Mesenchymal stem cell (in vitro differentiated cells and primary cell): ENCODE measurements at regions not wholly inside any gene's neighbourhood (a gene's known extent, or its start where the extent isn't known, plus 50 kb on each side); places are given as distances from the start of the nearest gene placed in this dataset.

Experiments used
- DNase-seq: peaks from one replicate; pipeline ENCODE4 v3.0.0-alpha.2; 2013
- H2AFZ ChIP-seq: one replicate; pipeline ENCODE4 v1.6.1; 2013; ENCODE audit warnings: low read depth, mild to moderate bottlenecking, control low read depth, inconsistent platforms, low read length, moderate library complexity
- H2AK5ac ChIP-seq: 2 replicates; pipeline ENCODE4 v1.6.1; 2013; ENCODE audit warnings: low read length, moderate library complexity, mild to moderate bottlenecking, inconsistent platforms; ENCODE audit not compliant: severe bottlenecking
- H2BK120ac ChIP-seq: one replicate; pipeline ENCODE4 v1.6.1; 2013; ENCODE audit warnings: low read depth, mild to moderate bottlenecking, inconsistent platforms, low read length, moderate library complexity
- H2BK12ac ChIP-seq, 2 experiments: one replicate each; pipeline ENCODE4 v1.6.1; 2013; ENCODE audit warnings: inconsistent platforms in 2 of 2, low read length in 2 of 2, mild to moderate bottlenecking in 2 of 2, moderate library complexity in 2 of 2, control low read depth in 1 of 2
- H2BK15ac ChIP-seq: one replicate; pipeline ENCODE4 v1.6.1; 2013; ENCODE audit warnings: mild to moderate bottlenecking, low read depth, inconsistent platforms; ENCODE audit not compliant: poor library complexity, severe bottlenecking
- H2BK5ac ChIP-seq: 2 replicates; pipeline ENCODE4 v1.6.1; 2013; ENCODE audit warnings: low read depth, mild to moderate bottlenecking, low read length, control low read depth, inconsistent platforms; ENCODE audit not compliant: poor library complexity, severe bottlenecking
- H3K14ac ChIP-seq, 2 experiments: one replicate each; pipeline ENCODE4 v1.6.1; 2013; ENCODE audit warnings: inconsistent platforms in 2 of 2, low read length in 2 of 2, control low read depth in 1 of 2, mild to moderate bottlenecking in 1 of 2, moderate library complexity in 1 of 2
- H3K18ac ChIP-seq, 2 experiments: one replicate each; pipeline ENCODE4 v1.6.1; 2013; ENCODE audit warnings: inconsistent platforms in 2 of 2, low read length in 2 of 2, control low read depth in 1 of 2, low read depth in 1 of 2, mild to moderate bottlenecking in 1 of 2
- H3K23ac ChIP-seq, 2 experiments: one replicate each; pipeline ENCODE4 v1.6.1; 2013; ENCODE audit warnings: inconsistent platforms in 2 of 2, low read length in 2 of 2, mild to moderate bottlenecking in 2 of 2, moderate library complexity in 2 of 2, control low read depth in 1 of 2
- H3K27ac ChIP-seq: 2 replicates; pipeline ENCODE4 v1.5.1; 2013; ENCODE audit warnings: mild to moderate bottlenecking, moderate library complexity, low read length, control low read depth, inconsistent platforms; ENCODE audit not compliant: poor library complexity, severe bottlenecking
- H3K27me3 ChIP-seq, 2 experiments: 2 replicates each; pipeline versions ENCODE4 v1.6.1 to v1.7.0; 2013; ENCODE audit warnings: low read length in 2 of 2, mild to moderate bottlenecking in 2 of 2, moderate library complexity in 2 of 2, control low read depth in 1 of 2, inconsistent platforms in 1 of 2; ENCODE audit not compliant: control insufficient read depth in 1 of 2, insufficient read depth in 1 of 2
- H3K36me3 ChIP-seq, 2 experiments: 2 replicates each; pipeline versions ENCODE4 v1.6.1 to v1.7.0; 2013; ENCODE audit warnings: low read length in 2 of 2, control low read depth in 1 of 2, inconsistent platforms in 1 of 2, low read depth in 1 of 2, mild to moderate bottlenecking in 1 of 2; ENCODE audit not compliant: insufficient read depth in 2 of 2, control insufficient read depth in 1 of 2
- H3K4ac ChIP-seq, 2 experiments: one replicate each; pipeline ENCODE4 v1.6.1; 2013; ENCODE audit warnings: inconsistent platforms in 2 of 2, low read length in 2 of 2, mild to moderate bottlenecking in 2 of 2, moderate library complexity in 2 of 2, control low read depth in 1 of 2, low read depth in 1 of 2
- H3K4me1 ChIP-seq: 2 replicates; pipeline ENCODE4 v1.6.1; 2013; ENCODE audit warnings: low read depth, low read length, control low read depth; ENCODE audit not compliant: control insufficient read depth, insufficient read depth
- H3K4me2 ChIP-seq: 2 replicates; pipeline ENCODE4 v1.6.1; 2013; ENCODE audit warnings: low read length, mild to moderate bottlenecking, inconsistent platforms; ENCODE audit not compliant: poor library complexity, severe bottlenecking
- H3K4me3 ChIP-seq, 2 experiments: 2 replicates each; pipeline versions ENCODE4 v1.5.1 to v1.7.0; 2013; ENCODE audit warnings: low read length in 2 of 2, mild to moderate bottlenecking in 2 of 2, control low read depth in 1 of 2, low read depth in 1 of 2; ENCODE audit not compliant: insufficient read depth in 1 of 2
- H3K79me1 ChIP-seq: replicated peaks from 2 replicates; pipeline ENCODE4 v1.6.1; 2013; ENCODE audit warnings: mild to moderate bottlenecking, control low read depth, low read length, inconsistent platforms; ENCODE audit not compliant: poor library complexity, severe bottlenecking
- H3K9ac ChIP-seq: 2 replicates; pipeline ENCODE4 v1.7.0; 2013; ENCODE audit warnings: mild to moderate bottlenecking, low read length, moderate library complexity
- H3K9me3 ChIP-seq: 2 replicates; pipeline ENCODE4 v1.7.0; 2013; ENCODE audit warnings: mild to moderate bottlenecking, low read length; ENCODE audit not compliant: control insufficient read depth
- H4K8ac ChIP-seq: one replicate; pipeline ENCODE4 v1.6.1; 2013; ENCODE audit warnings: inconsistent platforms, mild to moderate bottlenecking, low read length, moderate library complexity
- H4K91ac ChIP-seq: one replicate; pipeline ENCODE4 v1.6.1; 2013; ENCODE audit warnings: mild to moderate bottlenecking, low read length, inconsistent platforms
- WGBS: methylation state at CpG from one replicate; pipeline ENCODE4 v1.1.7; 2013; ENCODE audit warnings: mixed read lengths; 5-methylcytosine and 5-hydroxymethylcytosine counted together

DNA sequence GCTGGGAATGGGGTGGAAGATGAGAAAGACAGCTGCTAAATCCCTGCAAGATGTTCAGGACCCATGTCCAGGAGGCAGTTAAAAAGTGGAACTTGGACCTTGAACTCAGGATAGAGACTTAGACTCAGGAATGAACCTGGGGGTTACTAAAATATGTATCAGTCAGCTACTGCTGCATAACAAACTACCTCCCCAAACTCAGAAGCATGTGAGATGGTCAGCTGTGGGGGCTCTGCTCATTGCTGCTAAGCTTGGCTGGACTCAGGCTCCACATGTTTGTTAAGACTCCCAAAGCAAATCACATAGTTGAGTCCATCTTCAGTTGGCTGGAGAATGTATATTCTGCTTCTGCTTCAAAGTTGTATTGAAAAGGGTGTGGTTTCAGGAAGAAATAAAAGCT lies 61.4 kb upstream of the COPS8 start:
- Histone ChIP-seq H3K18ac (no peak overlapping the region), H2AK5ac (no peak overlapping the region), H3K27ac (no peak overlapping the region), H3K27me3 (peaks cover 0 to 6% of the 10 kb centered on the region in 2 experiments), H4K8ac (no peak overlapping the region), H3K4me2 (no peak overlapping the region), H3K9ac (no peak overlapping the region), H3K23ac (no peak overlapping the region), H2AFZ (no peak overlapping the region), H3K4ac (no peak overlapping the region), H3K4me3 (no peak overlapping the region), H4K91ac (no peak overlapping the region), H2BK120ac (no peak overlapping the region), H3K4me1 (peaks cover 8% of the 10 kb centered on the region), H2BK12ac (no peak overlapping the region), H2BK15ac (no peak overlapping the region), H3K36me3 (no peaks in the 10 kb centered on the region), H3K9me3 (peaks cover 6% of the 10 kb centered on the region), H2BK5ac (no peak overlapping the region), H3K79me1 (no peaks in the 10 kb centered on the region), H3K14ac (no peak overlapping the region)
- no peak for DNase-seq

DNA sequence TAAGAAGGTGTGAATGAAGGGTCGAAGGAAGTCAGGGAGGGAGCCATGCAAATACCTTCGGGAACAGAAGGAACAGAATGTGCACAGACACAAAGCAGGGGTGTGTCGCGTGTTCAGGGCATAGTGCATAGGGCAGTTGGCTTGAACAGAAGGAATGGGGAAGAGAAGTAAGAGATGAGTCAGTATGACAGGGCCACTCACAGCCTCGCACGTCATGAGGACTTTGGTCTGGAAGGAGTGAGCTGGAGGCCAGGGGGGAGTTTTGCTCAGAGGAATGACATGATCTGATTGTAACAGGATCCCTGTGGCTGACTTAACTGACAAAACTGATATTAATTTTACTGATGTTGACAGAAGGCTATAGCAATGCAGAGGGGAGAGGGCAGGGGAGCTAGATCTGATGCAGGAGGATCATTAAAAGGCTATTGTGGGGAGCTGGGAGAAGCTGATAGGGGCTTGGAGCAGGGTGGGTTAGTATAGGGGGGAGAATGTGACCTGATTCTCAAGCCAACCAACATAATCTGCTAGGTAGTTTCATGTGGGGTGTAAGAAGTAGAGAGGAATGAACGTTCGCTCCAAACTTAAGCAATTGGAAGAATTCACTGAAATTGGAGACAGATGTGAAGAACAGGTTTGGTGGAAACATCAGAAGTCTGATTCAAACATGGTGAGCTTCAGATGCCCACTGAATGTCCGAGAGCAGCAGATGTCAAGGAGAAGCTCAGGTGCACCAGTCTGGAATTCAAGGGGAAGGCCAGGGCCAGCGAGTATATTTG lies 60.4 kb upstream of the COPS8 start:
- H2BK5ac ChIP-seq = no peak overlapping the region
- no peaks in the 10 kb centered on the region for H3K36me3 ChIP-seq
- H3K4me1 ChIP-seq = peaks cover 8% of the 10 kb centered on the region
- H2BK120ac ChIP-seq = no peak overlapping the region
- H3K4ac ChIP-seq = no peak overlapping the region
- H2BK12ac ChIP-seq = no peak overlapping the region
- no peak overlapping the region for H3K27ac ChIP-seq
- no peak overlapping the region for H3K18ac ChIP-seq
- peak overlapping the region; percentile 56 for H2BK15ac ChIP-seq
- no peak overlapping the region for H3K4me2 ChIP-seq
- no peaks in the 10 kb centered on the region for H3K79me1 ChIP-seq
- peak overlapping the region; percentile 61 for H3K9ac ChIP-seq
- peak; percentile 90 for DNase-seq
- peaks cover 0 to 6% of the 10 kb centered on the region in 2 experiments for H3K27me3 ChIP-seq
- H3K14ac ChIP-seq = peak overlapping the region in 1 of 2 experiments; percentile 5
- no peak overlapping the region for H2AFZ ChIP-seq
- H3K4me3 ChIP-seq = no peak overlapping the region
- H4K8ac ChIP-seq = no peak overlapping the region
- H3K9me3 ChIP-seq = peaks cover 6% of the 10 kb centered on the region
- no peak overlapping the region for H2AK5ac ChIP-seq
- WGBS = 61% methylated on average over 10 of the region's 10 CpGs
- H3K23ac ChIP-seq = no peak overlapping the region
- no peak overlapping the region for H4K91ac ChIP-seq

DNA sequence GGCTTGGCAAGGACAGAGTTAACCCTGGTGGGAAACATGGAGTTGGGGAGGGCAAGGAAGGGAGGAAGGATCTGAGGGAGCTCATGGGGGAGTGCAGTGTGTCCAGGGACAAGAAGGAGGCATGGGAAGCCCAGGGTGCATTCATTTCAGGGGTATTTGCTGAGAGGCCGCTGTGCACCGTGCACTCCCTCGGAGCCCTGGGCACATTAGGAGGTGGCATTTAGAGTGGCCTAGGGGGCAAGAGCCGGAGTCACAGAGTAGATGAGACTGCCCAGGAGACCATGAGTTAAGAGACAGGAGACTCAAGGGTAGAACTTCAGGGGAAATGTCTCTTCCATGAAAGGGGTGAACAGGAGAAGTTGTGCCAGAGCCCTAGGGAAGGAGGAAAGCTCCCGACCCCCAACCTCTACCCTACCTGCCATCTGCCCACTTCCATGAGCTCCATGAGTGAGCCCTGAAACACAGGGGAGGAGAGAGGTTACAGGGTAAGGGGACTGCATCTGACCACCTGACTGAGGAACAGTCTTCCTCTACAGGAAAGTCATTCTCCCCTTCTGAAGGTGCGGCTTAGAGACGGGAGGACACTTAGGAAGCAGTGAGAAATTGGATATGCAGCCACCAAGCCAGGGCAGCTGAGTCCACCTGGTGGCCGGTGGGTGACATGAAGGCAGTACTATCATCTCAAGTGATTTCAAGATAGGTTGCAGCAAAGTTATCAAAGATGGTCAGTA lies 58.5 kb upstream of the COPS8 start:
- peak overlapping the region in 1 of 2 experiments; percentile 59 for H3K14ac ChIP-seq
- no peak overlapping the region for H3K4me3 ChIP-seq
- peak overlapping the region; percentile 20 for H3K9ac ChIP-seq
- H3K36me3 ChIP-seq = no peaks in the 10 kb centered on the region
- no peak overlapping the region for H2BK5ac ChIP-seq
- H3K23ac ChIP-seq = no peak overlapping the region
- WGBS = 46% methylated on average over 7 of the region's 8 CpGs
- peaks cover 0 to 6% of the 10 kb centered on the region in 2 experiments for H3K27me3 ChIP-seq
- peak overlapping the region; percentile 38 to 75 for H2BK12ac ChIP-seq
- H4K8ac ChIP-seq = no peak overlapping the region
- H2AK5ac ChIP-seq = peak overlapping the region; percentile 53
- no peaks in the 10 kb centered on the region for H3K79me1 ChIP-seq
- H3K9me3 ChIP-seq = peaks cover 6% of the 10 kb centered on the region
- H3K18ac ChIP-seq = peak overlapping the region in 1 of 2 experiments; percentile 43
- H2BK15ac ChIP-seq = no peak overlapping the region
- peak overlapping the region in 1 of 2 experiments; percentile 20 for H3K4ac ChIP-seq
- peaks cover 8% of the 10 kb centered on the region for H3K4me1 ChIP-seq
- H2BK120ac ChIP-seq = no peak overlapping the region
- H3K4me2 ChIP-seq = no peak overlapping the region
- H4K91ac ChIP-seq = peak overlapping the region; percentile 25
- peak; percentile 75 for DNase-seq
- no peak overlapping the region for H2AFZ ChIP-seq
- H3K27ac ChIP-seq = no peak overlapping the region

DNA sequence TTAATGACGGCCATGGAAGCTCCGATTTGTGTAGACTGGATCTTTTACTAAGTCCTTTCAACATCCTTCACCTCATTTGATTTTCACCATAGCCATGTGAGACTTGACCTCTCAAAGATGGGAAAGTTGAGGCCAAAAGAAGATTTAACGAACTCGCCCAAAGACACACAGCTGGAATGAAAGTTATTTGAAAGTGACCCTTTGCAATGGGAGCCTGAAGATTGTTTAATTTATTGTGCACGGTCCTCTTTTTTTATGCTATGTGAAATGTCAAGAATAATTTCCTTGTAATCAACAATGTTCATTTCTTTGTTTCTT lies 58.0 kb upstream of the COPS8 start:
- H3K4me2 ChIP-seq = no peak overlapping the region
- H2BK5ac ChIP-seq = no peak overlapping the region
- H3K9ac ChIP-seq = no peak overlapping the region
- no peaks in the 10 kb centered on the region for H3K79me1 ChIP-seq
- H4K91ac ChIP-seq = no peak overlapping the region
- no peak overlapping the region for H3K4ac ChIP-seq
- H2BK12ac ChIP-seq = no peak overlapping the region
- no peak for DNase-seq
- no peak overlapping the region for H3K23ac ChIP-seq
- peaks cover 6% of the 10 kb centered on the region for H3K9me3 ChIP-seq
- no peak overlapping the region for H2AK5ac ChIP-seq
- H2BK120ac ChIP-seq = no peak overlapping the region
- H3K27ac ChIP-seq = no peak overlapping the region
- H2BK15ac ChIP-seq = no peak overlapping the region
- H2AFZ ChIP-seq = no peak overlapping the region
- H3K14ac ChIP-seq = no peak overlapping the region
- no peak overlapping the region for H3K4me3 ChIP-seq
- no peak overlapping the region for H4K8ac ChIP-seq
- no peaks in the 10 kb centered on the region for H3K36me3 ChIP-seq
- H3K18ac ChIP-seq = no peak overlapping the region
- peaks cover 2 to 6% of the 10 kb centered on the region in 2 experiments for H3K27me3 ChIP-seq
- 70% methylated on average over 4 of the region's 5 CpGs for WGBS
- H3K4me1 ChIP-seq = peaks cover 8% of the 10 kb centered on the region
